ENCODE measurements at regions not wholly inside any gene's neighbourhood (a gene's known extent, or its start where the extent isn't known, plus 50 kb on each side); places are given as distances from the start of the nearest gene placed in this dataset.
A peak's percentile ranks its signal among the peaks of the same experiment; 100 is the strongest.
"Not testable (repeated sequence)": the region's sequence is repeated elsewhere in the genome, so short reads cannot be mapped to it uniquely, and the experiment has no call there.

DNA sequence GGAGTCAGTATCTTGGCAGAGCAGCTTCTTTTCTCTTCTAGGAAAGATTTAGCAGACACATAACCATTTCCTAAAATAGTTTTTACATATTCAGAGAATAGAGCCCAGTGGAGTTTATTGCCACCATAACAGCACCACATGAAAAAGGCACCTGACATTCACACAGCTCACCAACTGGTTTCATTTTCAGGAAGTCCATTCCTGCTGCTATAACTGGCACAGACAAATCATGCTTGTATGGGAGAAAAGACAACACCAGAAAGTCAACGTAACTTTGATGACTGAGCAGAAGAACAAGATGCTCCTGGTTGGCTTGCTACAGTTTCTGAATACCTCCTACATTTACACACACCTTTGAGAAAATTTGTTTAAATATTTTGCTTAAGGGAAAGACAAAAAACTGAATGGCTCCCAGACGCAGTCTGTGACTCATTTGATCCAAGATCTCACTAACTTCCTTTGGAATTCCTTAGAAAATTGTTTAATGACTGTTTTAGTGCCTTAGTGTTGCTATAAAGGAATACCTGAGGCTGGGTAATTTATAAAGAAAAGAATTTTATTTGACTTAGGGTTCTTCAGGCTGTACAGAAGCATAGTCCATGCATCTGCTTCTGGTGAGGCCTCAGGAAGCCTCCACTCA, 1380.6 kb downstream of the CDH8 start:
- FAIRE-seq, result no peak
- Histone ChIP-seq H3K27me3 (ENCODE audit: control insufficient read depth, insufficient read depth, low read length) (no peaks in the 10 kb centered on the region), H3K4me3 (ENCODE audit: low read depth, low read length) (no peak overlapping the region), H3K36me3 (ENCODE audit: control insufficient read depth, insufficient read depth, low read length) (no peaks in the 10 kb centered on the region)
- TF ChIP-seq, protein P1, sequence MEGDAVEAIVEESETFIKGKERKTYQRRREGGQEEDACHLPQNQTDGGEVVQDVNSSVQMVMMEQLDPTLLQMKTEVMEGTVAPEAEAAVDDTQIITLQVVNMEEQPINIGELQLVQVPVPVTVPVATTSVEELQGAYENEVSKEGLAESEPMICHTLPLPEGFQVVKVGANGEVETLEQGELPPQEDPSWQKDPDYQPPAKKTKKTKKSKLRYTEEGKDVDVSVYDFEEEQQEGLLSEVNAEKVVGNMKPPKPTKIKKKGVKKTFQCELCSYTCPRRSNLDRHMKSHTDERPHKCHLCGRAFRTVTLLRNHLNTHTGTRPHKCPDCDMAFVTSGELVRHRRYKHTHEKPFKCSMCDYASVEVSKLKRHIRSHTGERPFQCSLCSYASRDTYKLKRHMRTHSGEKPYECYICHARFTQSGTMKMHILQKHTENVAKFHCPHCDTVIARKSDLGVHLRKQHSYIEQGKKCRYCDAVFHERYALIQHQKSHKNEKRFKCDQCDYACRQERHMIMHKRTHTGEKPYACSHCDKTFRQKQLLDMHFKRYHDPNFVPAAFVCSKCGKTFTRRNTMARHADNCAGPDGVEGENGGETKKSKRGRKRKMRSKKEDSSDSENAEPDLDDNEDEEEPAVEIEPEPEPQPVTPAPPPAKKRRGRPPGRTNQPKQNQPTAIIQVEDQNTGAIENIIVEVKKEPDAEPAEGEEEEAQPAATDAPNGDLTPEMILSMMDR (IDR thresholded peaks at IDR 0.05; ENCODE audit: insufficient read depth, low read length, severe bottlenecking), result no peak
- no peak for DNase-seq (ENCODE audit: low read depth)

DNA sequence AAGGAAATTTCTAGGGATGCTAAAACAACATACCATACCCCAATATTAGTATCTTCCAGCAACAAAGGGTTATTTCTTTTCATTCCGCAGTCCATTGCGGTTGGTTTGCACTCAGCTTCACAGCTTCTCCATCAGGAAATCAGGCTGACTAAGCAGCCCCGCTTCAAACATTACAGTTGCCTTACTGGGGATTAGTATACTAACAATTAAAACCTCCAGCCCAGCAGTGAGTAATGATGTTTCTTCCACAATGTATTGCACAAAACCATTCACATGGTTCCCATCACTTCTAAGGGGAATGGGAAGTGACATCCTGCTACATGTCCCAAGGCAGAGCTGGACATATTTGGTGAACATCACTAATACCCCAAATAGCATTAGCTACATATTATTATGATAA, 1384.9 kb downstream of the CDH8 start:
- H3K4me3 ChIP-seq (ENCODE audit: low read depth, low read length), result no peak overlapping the region
- no peaks in the 10 kb centered on the region for H3K27me3 ChIP-seq (ENCODE audit: control insufficient read depth, insufficient read depth, low read length)
- TF ChIP-seq, protein P1 (IDR thresholded peaks at IDR 0.05; ENCODE audit: insufficient read depth, low read length, severe bottlenecking), result no peak
- FAIRE-seq, result no peak
- H3K36me3 ChIP-seq (ENCODE audit: control insufficient read depth, insufficient read depth, low read length), result no peaks in the 10 kb centered on the region
- no peak for DNase-seq (ENCODE audit: low read depth)

DNA sequence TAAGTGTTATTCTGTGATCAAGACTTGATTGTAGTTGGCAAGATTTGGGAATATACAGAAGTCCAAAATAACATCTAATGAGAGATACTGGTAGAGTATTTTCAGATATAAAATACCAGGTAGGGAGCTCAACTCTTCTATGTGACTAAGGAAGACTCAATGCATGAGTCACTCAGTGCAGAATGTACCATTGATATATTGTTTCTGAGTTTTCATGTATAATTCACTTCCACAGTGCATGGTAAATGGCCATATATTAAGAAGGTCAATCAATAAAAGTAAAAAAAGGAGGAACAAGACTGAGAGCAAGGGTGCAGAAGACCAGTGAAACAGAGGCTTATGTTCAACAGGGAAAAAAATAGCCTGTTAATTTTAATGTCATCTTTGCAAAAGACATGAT, 1387.9 kb downstream of the CDH8 start:
- Histone ChIP-seq H3K36me3 (ENCODE audit: control insufficient read depth, insufficient read depth, low read length) (no peaks in the 10 kb centered on the region), H3K4me3 (ENCODE audit: low read depth, low read length) (no peak overlapping the region), H3K27me3 (ENCODE audit: control insufficient read depth, insufficient read depth, low read length) (no peaks in the 10 kb centered on the region)
- TF ChIP-seq, protein P1 (IDR thresholded peaks at IDR 0.05; ENCODE audit: insufficient read depth, low read length, severe bottlenecking), result no peak
- FAIRE-seq (no peak), DNase-seq (ENCODE audit: low read depth) (peak; percentile 19)

DNA sequence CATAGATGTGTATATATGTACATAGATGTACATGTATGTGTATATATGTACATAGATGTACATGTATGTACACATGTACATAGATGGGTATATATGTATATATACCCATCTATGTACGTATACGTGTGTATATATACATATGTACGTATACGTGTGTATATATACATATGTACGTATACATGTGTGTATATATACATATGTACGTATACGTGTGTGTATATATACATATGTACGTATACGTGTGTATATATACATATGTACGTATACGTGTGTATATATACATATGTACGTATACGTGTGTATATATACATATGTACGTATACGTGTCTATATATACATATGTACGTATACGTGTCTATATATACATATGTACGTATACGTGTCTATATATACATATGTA, 1388.8 kb downstream of the CDH8 start:
- H3K27me3 ChIP-seq (ENCODE audit: control insufficient read depth, insufficient read depth, low read length); DNase-seq (ENCODE audit: low read depth); FAIRE-seq; H3K4me3 ChIP-seq (ENCODE audit: low read depth, low read length); H3K36me3 ChIP-seq (ENCODE audit: control insufficient read depth, insufficient read depth, low read length): not testable (repeated sequence)

DNA sequence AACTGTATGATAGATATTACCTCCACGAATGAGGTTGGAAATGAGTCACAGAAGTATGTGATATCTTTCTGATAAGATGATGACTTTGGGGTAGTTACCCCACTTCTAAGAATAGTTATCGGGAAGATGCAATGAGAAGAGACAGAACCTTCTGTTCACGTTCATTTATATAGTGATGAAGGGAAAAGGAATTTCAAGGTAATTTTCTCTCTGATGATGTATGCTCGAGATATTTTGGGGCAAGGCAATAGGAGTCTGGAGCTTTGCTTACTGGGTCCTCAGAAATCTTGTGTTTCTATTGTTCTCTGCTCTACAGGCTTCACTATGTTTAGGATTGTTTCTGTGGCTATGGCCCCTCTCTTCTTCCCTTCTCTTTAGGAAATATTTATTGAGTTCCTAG, 1389.6 kb downstream of the CDH8 start:
- TF ChIP-seq, protein P1 (IDR thresholded peaks at IDR 0.05; ENCODE audit: insufficient read depth, low read length, severe bottlenecking), result no peak
- FAIRE-seq (no peak), DNase-seq (ENCODE audit: low read depth) (no peak)
- Histone ChIP-seq H3K4me3 (ENCODE audit: low read depth, low read length) (no peak overlapping the region), H3K27me3 (ENCODE audit: control insufficient read depth, insufficient read depth, low read length) (no peaks in the 10 kb centered on the region), H3K36me3 (ENCODE audit: control insufficient read depth, insufficient read depth, low read length) (no peaks in the 10 kb centered on the region)

DNA sequence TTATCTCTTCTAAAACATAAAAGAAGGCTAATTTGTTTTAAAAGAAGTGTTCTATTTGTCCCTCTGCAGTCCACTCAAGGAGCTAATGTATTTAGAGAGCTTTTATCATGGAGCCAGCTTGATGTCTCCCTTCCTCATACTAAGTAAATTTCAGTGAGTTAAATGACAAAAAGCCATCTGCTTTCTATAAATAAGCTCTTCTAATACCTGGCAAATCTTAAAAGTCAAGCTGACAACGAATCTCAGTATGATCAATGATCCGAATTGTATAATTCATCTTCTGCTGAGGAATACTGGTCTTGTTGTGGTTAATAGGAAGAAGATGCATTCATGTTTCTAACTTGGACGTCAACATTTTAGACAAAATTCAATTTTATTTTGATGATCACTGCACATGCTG, 1390.7 kb downstream of the CDH8 start:
- Histone ChIP-seq H3K27me3 (ENCODE audit: control insufficient read depth, insufficient read depth, low read length) (no peaks in the 10 kb centered on the region), H3K36me3 (ENCODE audit: control insufficient read depth, insufficient read depth, low read length) (no peaks in the 10 kb centered on the region), H3K4me3 (ENCODE audit: low read depth, low read length) (no peak overlapping the region)
- DNase-seq (ENCODE audit: low read depth), result no peak
- TF ChIP-seq, protein P1 (IDR thresholded peaks at IDR 0.05; ENCODE audit: insufficient read depth, low read length, severe bottlenecking), result no peak
- FAIRE-seq, result no peak

All from bronchial epithelial cell (primary cell).